OCI-LY1 (cell line): ENCODE measurements at regions not wholly inside any gene's neighbourhood (a gene's known extent, or its start where the extent isn't known, plus 50 kb on each side); places are given as distances from the start of the nearest gene placed in this dataset.

Experiments used
- EZH2 ChIP-seq: fragments of 200-600 bp; sonication (generic), shearing (Covaris generic); IDR thresholded peaks from 2 replicates; pipeline ENCODE4 v1.8.0; 2017; ENCODE audit warnings: borderline replicate concordance, mixed run types, mild to moderate bottlenecking, antibody characterized with exemption, low read length, moderate library complexity, mixed read lengths
- TF ChIP-seq, protein P1 (sequence below): fragments of 200-600 bp; sonication (generic), shearing (Covaris generic); IDR thresholded peaks from 2 replicates; pipeline ENCODE4 v1.5.1; 2017; ENCODE audit warnings: mild to moderate bottlenecking, antibody characterized with exemption, low read length, moderate library complexity, mixed read lengths

- TF ChIP-seq, protein P1, sequence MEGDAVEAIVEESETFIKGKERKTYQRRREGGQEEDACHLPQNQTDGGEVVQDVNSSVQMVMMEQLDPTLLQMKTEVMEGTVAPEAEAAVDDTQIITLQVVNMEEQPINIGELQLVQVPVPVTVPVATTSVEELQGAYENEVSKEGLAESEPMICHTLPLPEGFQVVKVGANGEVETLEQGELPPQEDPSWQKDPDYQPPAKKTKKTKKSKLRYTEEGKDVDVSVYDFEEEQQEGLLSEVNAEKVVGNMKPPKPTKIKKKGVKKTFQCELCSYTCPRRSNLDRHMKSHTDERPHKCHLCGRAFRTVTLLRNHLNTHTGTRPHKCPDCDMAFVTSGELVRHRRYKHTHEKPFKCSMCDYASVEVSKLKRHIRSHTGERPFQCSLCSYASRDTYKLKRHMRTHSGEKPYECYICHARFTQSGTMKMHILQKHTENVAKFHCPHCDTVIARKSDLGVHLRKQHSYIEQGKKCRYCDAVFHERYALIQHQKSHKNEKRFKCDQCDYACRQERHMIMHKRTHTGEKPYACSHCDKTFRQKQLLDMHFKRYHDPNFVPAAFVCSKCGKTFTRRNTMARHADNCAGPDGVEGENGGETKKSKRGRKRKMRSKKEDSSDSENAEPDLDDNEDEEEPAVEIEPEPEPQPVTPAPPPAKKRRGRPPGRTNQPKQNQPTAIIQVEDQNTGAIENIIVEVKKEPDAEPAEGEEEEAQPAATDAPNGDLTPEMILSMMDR = no peak
- no peak for TF ChIP-seq EZH2
These were observed 448.8 kb upstream of the CADM2 start for GRCh38 chr3:84510007-84510406.
